WTC11 (cell line): ENCODE measurements at regions not wholly inside any gene's neighbourhood (a gene's known extent, or its start where the extent isn't known, plus 50 kb on each side); places are given as distances from the start of the nearest gene placed in this dataset.

ENCODE experiments used
- ATF1 ChIP-seq: sonication (generic); formaldehyde crosslinking; IDR thresholded peaks from 2 replicates; pipeline ENCODE4 v1.8.1; 2023; ENCODE audit warnings: mild to moderate bottlenecking, moderate library complexity, missing genetic modification reagents
- FOXK1 ChIP-seq: sonication (generic); formaldehyde crosslinking; IDR thresholded peaks from 2 replicates; pipeline ENCODE4 v1.8.0; 2022; ENCODE audit warnings: mild to moderate bottlenecking, moderate library complexity, missing genetic modification reagents
- SMAD4 ChIP-seq: sonication (generic); formaldehyde crosslinking; IDR thresholded peaks from 2 replicates; pipeline ENCODE4 v1.8.0; 2022; ENCODE audit warnings: mild to moderate bottlenecking, missing genetic modification reagents
- ZNF317 ChIP-seq: sonication (generic); formaldehyde crosslinking; IDR thresholded peaks from 2 replicates; pipeline ENCODE4 v1.8.1; 2023; ENCODE audit warnings: low read depth, mild to moderate bottlenecking, moderate library complexity, missing genetic modification reagents, borderline replicate concordance
- TF ChIP-seq, protein P1 (sequence below): sonication (generic); formaldehyde crosslinking; IDR thresholded peaks from 2 replicates; pipeline ENCODE4 v1.8.1; 2022; ENCODE audit warnings: missing genetic modification reagents, borderline replicate concordance
- TF ChIP-seq, protein P2 (sequence below): sonication (generic); formaldehyde crosslinking; IDR thresholded peaks from 2 replicates; pipeline ENCODE4 v1.8.1; 2023; ENCODE audit warnings: mild to moderate bottlenecking, missing genetic modification reagents, moderate library complexity
- TF ChIP-seq, protein P3 (sequence below): sonication (generic); formaldehyde crosslinking; IDR thresholded peaks from 2 replicates; pipeline ENCODE4 v1.8.0; 2022; ENCODE audit warnings: mild to moderate bottlenecking, missing genetic modification reagents
- TF ChIP-seq, protein P4 (sequence below): fragments of 200-600 bp; IDR thresholded peaks from 2 replicates; pipeline ENCODE4 v1.8.0; 2022; ENCODE audit warnings: antibody characterized with exemption
- TF ChIP-seq, protein P5 (sequence below): sonication (generic); formaldehyde crosslinking; conservative IDR thresholded peaks from 2 replicates; pipeline ENCODE4 v1.8.1; 2022; ENCODE audit warnings: mild to moderate bottlenecking, missing genetic modification reagents
- TF ChIP-seq, protein P6 (sequence below): sonication (generic); formaldehyde crosslinking; IDR thresholded peaks from 2 replicates; pipeline ENCODE4 v1.8.0; 2023; ENCODE audit warnings: missing genetic modification reagents
- TF ChIP-seq, protein P7 (sequence below): sonication (generic); formaldehyde crosslinking; IDR thresholded peaks from 2 replicates; pipeline ENCODE4 v1.8.1; 2023; ENCODE audit warnings: mild to moderate bottlenecking, moderate library complexity, missing genetic modification reagents

DNA sequence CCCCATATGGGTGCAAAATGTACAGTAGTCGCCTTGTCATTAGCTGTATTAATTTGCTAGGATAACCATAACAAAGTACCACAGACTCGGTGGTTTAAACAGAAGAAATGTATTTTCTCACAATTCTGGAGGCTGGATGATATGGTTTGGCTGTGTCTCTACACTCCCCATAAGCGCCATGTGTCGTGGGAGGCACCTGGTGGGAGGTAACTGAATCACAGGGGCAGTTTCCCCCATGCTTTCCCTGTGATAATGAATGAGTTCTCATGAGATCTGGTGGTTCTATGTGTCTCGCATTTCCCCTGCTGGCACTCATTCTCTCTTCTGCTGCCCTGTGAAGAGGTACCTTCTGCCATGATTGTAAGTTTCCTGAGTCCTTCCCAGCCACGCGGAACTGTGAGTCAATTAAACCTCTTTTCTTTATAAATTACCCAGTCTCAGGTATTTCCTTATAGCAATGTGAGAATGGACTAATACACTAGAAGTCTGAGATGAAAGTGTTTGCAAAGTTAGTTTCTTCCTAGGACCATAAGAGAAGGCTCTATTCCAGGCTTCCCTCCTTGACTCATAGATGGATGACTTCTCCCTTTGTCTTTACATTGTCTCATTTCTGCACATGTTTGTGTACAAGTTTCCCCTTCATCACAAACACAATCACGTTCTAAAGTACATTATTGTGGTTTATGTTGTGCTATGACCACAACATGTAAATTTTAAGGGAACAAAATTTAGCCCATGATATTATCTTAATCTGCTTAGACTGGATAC, 1442.6 kb downstream of the SUCLG1 start:
- TF ChIP-seq, protein P1, sequence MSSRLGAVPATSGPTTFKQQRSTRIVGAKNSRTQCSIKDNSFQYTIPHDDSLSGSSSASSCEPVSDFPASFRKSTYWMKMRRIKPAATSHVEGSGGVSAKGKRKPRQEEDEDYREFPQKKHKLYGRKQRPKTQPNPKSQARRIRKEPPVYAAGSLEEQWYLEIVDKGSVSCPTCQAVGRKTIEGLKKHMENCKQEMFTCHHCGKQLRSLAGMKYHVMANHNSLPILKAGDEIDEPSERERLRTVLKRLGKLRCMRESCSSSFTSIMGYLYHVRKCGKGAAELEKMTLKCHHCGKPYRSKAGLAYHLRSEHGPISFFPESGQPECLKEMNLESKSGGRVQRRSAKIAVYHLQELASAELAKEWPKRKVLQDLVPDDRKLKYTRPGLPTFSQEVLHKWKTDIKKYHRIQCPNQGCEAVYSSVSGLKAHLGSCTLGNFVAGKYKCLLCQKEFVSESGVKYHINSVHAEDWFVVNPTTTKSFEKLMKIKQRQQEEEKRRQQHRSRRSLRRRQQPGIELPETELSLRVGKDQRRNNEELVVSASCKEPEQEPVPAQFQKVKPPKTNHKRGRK (CRISPR knock-in tag) = no peak
- TF ChIP-seq ATF1 (CRISPR knock-in tag) = no peak
- TF ChIP-seq, protein P2, sequence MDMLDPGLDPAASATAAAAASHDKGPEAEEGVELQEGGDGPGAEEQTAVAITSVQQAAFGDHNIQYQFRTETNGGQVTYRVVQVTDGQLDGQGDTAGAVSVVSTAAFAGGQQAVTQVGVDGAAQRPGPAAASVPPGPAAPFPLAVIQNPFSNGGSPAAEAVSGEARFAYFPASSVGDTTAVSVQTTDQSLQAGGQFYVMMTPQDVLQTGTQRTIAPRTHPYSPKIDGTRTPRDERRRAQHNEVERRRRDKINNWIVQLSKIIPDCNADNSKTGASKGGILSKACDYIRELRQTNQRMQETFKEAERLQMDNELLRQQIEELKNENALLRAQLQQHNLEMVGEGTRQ = no peak
- TF ChIP-seq, protein P3, sequence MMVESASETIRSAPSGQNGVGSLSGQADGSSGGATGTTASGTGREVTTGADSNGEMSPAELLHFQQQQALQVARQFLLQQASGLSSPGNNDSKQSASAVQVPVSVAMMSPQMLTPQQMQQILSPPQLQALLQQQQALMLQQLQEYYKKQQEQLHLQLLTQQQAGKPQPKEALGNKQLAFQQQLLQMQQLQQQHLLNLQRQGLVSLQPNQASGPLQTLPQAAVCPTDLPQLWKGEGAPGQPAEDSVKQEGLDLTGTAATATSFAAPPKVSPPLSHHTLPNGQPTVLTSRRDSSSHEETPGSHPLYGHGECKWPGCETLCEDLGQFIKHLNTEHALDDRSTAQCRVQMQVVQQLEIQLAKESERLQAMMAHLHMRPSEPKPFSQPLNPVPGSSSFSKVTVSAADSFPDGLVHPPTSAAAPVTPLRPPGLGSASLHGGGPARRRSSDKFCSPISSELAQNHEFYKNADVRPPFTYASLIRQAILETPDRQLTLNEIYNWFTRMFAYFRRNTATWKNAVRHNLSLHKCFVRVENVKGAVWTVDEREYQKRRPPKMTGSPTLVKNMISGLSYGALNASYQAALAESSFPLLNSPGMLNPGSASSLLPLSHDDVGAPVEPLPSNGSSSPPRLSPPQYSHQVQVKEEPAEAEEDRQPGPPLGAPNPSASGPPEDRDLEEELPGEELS (CRISPR knock-in tag) = no peak
- no peak for TF ChIP-seq ZNF317 (CRISPR knock-in tag)
- TF ChIP-seq, protein P4, sequence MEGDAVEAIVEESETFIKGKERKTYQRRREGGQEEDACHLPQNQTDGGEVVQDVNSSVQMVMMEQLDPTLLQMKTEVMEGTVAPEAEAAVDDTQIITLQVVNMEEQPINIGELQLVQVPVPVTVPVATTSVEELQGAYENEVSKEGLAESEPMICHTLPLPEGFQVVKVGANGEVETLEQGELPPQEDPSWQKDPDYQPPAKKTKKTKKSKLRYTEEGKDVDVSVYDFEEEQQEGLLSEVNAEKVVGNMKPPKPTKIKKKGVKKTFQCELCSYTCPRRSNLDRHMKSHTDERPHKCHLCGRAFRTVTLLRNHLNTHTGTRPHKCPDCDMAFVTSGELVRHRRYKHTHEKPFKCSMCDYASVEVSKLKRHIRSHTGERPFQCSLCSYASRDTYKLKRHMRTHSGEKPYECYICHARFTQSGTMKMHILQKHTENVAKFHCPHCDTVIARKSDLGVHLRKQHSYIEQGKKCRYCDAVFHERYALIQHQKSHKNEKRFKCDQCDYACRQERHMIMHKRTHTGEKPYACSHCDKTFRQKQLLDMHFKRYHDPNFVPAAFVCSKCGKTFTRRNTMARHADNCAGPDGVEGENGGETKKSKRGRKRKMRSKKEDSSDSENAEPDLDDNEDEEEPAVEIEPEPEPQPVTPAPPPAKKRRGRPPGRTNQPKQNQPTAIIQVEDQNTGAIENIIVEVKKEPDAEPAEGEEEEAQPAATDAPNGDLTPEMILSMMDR = no peak
- TF ChIP-seq FOXK1 (CRISPR knock-in tag) = no peak
- TF ChIP-seq, protein P5, sequence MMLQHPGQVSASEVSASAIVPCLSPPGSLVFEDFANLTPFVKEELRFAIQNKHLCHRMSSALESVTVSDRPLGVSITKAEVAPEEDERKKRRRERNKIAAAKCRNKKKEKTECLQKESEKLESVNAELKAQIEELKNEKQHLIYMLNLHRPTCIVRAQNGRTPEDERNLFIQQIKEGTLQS (CRISPR knock-in tag) = no peak
- TF ChIP-seq, protein P6, sequence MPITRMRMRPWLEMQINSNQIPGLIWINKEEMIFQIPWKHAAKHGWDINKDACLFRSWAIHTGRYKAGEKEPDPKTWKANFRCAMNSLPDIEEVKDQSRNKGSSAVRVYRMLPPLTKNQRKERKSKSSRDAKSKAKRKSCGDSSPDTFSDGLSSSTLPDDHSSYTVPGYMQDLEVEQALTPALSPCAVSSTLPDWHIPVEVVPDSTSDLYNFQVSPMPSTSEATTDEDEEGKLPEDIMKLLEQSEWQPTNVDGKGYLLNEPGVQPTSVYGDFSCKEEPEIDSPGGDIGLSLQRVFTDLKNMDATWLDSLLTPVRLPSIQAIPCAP (CRISPR knock-in tag) = no peak
- no peak for TF ChIP-seq SMAD4 (CRISPR knock-in tag)
- TF ChIP-seq, protein P7, sequence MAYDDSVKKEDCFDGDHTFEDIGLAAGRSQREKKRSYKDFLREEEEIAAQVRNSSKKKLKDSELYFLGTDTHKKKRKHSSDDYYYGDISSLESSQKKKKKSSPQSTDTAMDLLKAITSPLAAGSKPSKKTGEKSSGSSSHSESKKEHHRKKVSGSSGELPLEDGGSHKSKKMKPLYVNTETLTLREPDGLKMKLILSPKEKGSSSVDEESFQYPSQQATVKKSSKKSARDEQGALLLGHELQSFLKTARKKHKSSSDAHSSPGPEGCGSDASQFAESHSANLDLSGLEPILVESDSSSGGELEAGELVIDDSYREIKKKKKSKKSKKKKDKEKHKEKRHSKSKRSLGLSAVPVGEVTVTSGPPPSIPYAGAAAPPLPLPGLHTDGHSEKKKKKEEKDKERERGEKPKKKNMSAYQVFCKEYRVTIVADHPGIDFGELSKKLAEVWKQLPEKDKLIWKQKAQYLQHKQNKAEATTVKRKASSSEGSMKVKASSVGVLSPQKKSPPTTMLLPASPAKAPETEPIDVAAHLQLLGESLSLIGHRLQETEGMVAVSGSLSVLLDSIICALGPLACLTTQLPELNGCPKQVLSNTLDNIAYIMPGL = no peak
